AG04449 (cell line): ENCODE measurements at regions not wholly inside any gene's neighbourhood (a gene's known extent, or its start where the extent isn't known, plus 50 kb on each side); places are given as distances from the start of the nearest gene placed in this dataset.
"Not testable (repeated sequence)": the region's sequence is repeated elsewhere in the genome, so short reads cannot be mapped to it uniquely, and the experiment has no call there.

ENCODE experiments used
- CTCF ChIA-PET: fragments of 350-600 bp; formaldehyde crosslinking; extraction: SDS; loops from one replicate; lab custom pipeline; 2021; ENCODE audit warnings: antibody characterized with exemption; lab: Yijun Ruan, JAX
- POLR2A ChIA-PET: fragments of 400-600, 350-600 bp; formaldehyde crosslinking; extraction: SDS; loops from one replicate; lab custom pipeline; 2020; ENCODE audit warnings: antibody characterized with exemption, inconsistent platforms; lab: Yijun Ruan, JAX
- DNase-seq: peaks from one replicate; pipeline ENCODE4 v3.0.0-alpha.2; 2010; ENCODE audit warnings: low read depth, low spot score
- H3K4me3 ChIP-seq: 2 replicates; pipeline ENCODE4 v1.5.1; 2011; ENCODE audit warnings: low read depth, mild to moderate bottlenecking, control low read depth, low read length
- CTCF ChIP-seq: IDR thresholded peaks from one replicate; pipeline ENCODE4 v1.5.1; 2011; ENCODE audit warnings: mild to moderate bottlenecking, moderate library complexity, low read length, control low read depth, inconsistent platforms; ENCODE audit not compliant: insufficient read depth; ENCODE audit errors: missing control alignments

- TF ChIP-seq CTCF: no peak
- no peak overlapping the region for H3K4me3 ChIP-seq
- ChIA-PET POLR2A (no interaction called here), CTCF (no interaction called here)
- DNase-seq: no peak
Measured at GRCh38 chr2:117323331-117323730, 491.2 kb upstream of the DDX18 start.

- POLR2A ChIA-PET: no interaction called here
- DNase-seq: no peak
- CTCF ChIA-PET: no interaction called here
- no peak overlapping the region for H3K4me3 ChIP-seq
- TF ChIP-seq CTCF: no peak
Measured at GRCh38 chr2:117330641-117331040, 483.9 kb upstream of the DDX18 start.

GRCh38 chr2:117335967-117336366 is 478.5 kb upstream of the DDX18 start:
- CTCF ChIA-PET: no interaction called here
- TF ChIP-seq CTCF: no peak
- H3K4me3 ChIP-seq: no peak overlapping the region
- POLR2A ChIA-PET: no interaction called here
- no peak for DNase-seq

- ChIA-PET POLR2A (no interaction called here), CTCF (no interaction called here)
- DNase-seq: no peak
- TF ChIP-seq CTCF: no peak
- H3K4me3 ChIP-seq: no peak overlapping the region
Measured at GRCh38 chr2:117336496-117336895, 478.0 kb upstream of the DDX18 start.

GRCh38 chr2:117337981-117338380 is 476.5 kb upstream of the DDX18 start:
- POLR2A ChIA-PET, DNase-seq, CTCF ChIA-PET: not testable (repeated sequence)

GRCh38 chr2:117339980-117340379 is 474.5 kb upstream of the DDX18 start:
- H3K4me3 ChIP-seq: no peak overlapping the region
- no peak for TF ChIP-seq CTCF
- no peak for DNase-seq
- CTCF ChIA-PET: no interaction called here
- POLR2A ChIA-PET: no interaction called here

More at GRCh38 chr2:117337981-117338380, 476.5 kb upstream of the DDX18 start:
- not testable (repeated sequence) for H3K4me3 ChIP-seq

- H3K4me3 ChIP-seq: no peak overlapping the region
- TF ChIP-seq CTCF: no peak
- ChIA-PET CTCF (no interaction called here), POLR2A (no interaction called here)
- DNase-seq: no peak
Measured at GRCh38 chr2:117341690-117342089, 472.8 kb upstream of the DDX18 start.
